Activated CD8-positive, alpha-beta T cell treated with anti-CD3 and anti-CD28 coated beads for 36 hours (primary cell): ENCODE measurements at regions not wholly inside any gene's neighbourhood (a gene's known extent, or its start where the extent isn't known, plus 50 kb on each side); places are given as distances from the start of the nearest gene placed in this dataset.
"Not testable (repeated sequence)": the region's sequence is repeated elsewhere in the genome, so short reads cannot be mapped to it uniquely, and the experiment has no call there.

ENCODE experiments used
- ATAC-seq: fragments of 200-7000 bp; cut with Tn5 transposase; one replicate; pipeline ENCODE4 v1.10.0; 2021; ENCODE audit warnings: mild to moderate bottlenecking, moderate library complexity
- CTCF ChIA-PET: fragments of 350-600 bp; sonication (Branson Sonifier 250); formaldehyde crosslinking; loops from one replicate; lab custom pipeline; 2021; ENCODE audit warnings: antibody characterized with exemption; lab: Charles Lee
- POLR2A ChIA-PET: fragments of 350-600 bp; sonication (Branson Sonifier 250); formaldehyde crosslinking; loops from one replicate; lab custom pipeline; 2021; ENCODE audit warnings: antibody characterized with exemption; lab: Charles Lee
- DNase-seq: peaks from one replicate; pipeline ENCODE4 v3.0.0-alpha.2; 2020
- H3K27ac Mint-ChIP-seq: one replicate; pipeline ENCODE4 v1.8.0; 2021; ENCODE audit warnings: mild to moderate bottlenecking, mixed read lengths
- H3K27me3 Mint-ChIP-seq: one replicate; pipeline ENCODE4 v1.8.0; 2021; ENCODE audit warnings: mixed read lengths
- H3K36me3 Mint-ChIP-seq: one replicate; pipeline ENCODE4 v1.8.0; 2021; ENCODE audit warnings: low read depth, mixed read lengths
- H3K4me1 Mint-ChIP-seq: one replicate; pipeline ENCODE4 v1.8.0; 2021; ENCODE audit warnings: low read depth, mixed read lengths
- H3K4me3 Mint-ChIP-seq: one replicate; pipeline ENCODE4 v1.8.0; 2021; ENCODE audit warnings: mild to moderate bottlenecking, moderate library complexity, mixed read lengths
- H3K9me3 Mint-ChIP-seq: one replicate; pipeline ENCODE4 v1.8.0; 2021; ENCODE audit warnings: mixed read lengths
- intact Hi-C: fragments of 100-400 bp; cut with micrococcal nuclease; formaldehyde crosslinking; loops from one replicate; pipeline ENCODE4 v1.10.0; 2022
- TF ChIP-seq, protein P1 (sequence below): fragments of 200-600 bp; IDR thresholded peaks from one replicate; pipeline ENCODE4 v1.8.0; 2022; ENCODE audit warnings: antibody characterized with exemption, mild to moderate bottlenecking

DNA sequence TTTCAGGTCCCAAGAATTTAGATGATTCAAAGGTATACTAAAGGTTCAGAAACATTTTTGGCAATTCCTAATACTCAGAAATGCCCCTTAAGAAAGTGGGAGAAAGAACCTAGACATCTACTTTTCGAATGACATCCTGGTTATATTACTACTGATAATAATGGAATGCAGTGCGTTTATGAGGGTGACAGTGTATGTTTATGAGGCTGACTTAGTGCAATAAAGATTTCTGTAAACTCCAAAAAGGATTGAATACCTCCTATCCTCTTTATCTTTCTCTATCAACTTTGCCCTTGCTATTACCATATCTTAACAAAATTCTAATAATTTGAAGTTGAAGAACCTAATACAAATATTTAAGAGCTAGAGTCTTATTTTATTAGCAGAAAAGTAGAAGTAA is 348.9 kb upstream of the EPHA6 start:
- H3K4me1 Mint-ChIP-seq, result no peaks in the 10 kb centered on the region

DNA sequence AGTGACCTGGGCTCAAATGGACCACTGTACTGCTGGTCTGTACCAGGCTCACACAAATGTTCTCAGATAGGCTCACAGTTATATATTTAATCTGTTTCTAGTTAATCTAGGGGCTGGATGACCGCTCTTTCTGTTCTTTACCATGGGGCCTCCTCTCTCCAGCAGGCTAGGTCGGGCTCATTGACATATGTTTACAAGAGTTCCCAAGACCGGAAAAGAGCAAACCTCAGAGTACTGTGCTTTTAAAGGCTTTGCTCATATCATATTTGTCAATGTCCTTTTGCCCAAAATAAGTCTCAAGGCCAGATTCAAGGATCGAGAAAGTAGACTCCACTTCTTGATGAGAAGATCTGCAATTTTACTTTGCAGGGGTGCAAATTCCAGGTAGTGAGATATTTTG is 348.0 kb upstream of the EPHA6 start:
- Mint-ChIP-seq H3K27ac (no peak overlapping the region), H3K27me3 (no peaks in the 10 kb centered on the region), H3K36me3 (no peaks in the 10 kb centered on the region), H3K4me3 (no peak overlapping the region), H3K9me3 (peaks cover 5% of the 10 kb centered on the region), H3K4me1 (no peaks in the 10 kb centered on the region)
- ChIA-PET POLR2A (no interaction called here), CTCF (no interaction called here)
- intact Hi-C loops, result no loop called here
- DNase-seq (no peak), ATAC-seq (no peak)
- TF ChIP-seq, protein P1, sequence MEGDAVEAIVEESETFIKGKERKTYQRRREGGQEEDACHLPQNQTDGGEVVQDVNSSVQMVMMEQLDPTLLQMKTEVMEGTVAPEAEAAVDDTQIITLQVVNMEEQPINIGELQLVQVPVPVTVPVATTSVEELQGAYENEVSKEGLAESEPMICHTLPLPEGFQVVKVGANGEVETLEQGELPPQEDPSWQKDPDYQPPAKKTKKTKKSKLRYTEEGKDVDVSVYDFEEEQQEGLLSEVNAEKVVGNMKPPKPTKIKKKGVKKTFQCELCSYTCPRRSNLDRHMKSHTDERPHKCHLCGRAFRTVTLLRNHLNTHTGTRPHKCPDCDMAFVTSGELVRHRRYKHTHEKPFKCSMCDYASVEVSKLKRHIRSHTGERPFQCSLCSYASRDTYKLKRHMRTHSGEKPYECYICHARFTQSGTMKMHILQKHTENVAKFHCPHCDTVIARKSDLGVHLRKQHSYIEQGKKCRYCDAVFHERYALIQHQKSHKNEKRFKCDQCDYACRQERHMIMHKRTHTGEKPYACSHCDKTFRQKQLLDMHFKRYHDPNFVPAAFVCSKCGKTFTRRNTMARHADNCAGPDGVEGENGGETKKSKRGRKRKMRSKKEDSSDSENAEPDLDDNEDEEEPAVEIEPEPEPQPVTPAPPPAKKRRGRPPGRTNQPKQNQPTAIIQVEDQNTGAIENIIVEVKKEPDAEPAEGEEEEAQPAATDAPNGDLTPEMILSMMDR, result no peak

More for the DNA sequence above, 348.9 kb upstream of the EPHA6 start:
- intact Hi-C loops, result no loop called here
- CTCF ChIA-PET, result no interaction called here
- no peaks in the 10 kb centered on the region for H3K36me3 Mint-ChIP-seq
- TF ChIP-seq, protein P1, result no peak
- no peak overlapping the region for H3K4me3 Mint-ChIP-seq
- POLR2A ChIA-PET, result no interaction called here
- DNase-seq, result no peak
- no peak for ATAC-seq
- H3K27ac Mint-ChIP-seq, result no peak overlapping the region
- H3K27me3 Mint-ChIP-seq, result no peaks in the 10 kb centered on the region
- peaks cover 5% of the 10 kb centered on the region for H3K9me3 Mint-ChIP-seq

DNA sequence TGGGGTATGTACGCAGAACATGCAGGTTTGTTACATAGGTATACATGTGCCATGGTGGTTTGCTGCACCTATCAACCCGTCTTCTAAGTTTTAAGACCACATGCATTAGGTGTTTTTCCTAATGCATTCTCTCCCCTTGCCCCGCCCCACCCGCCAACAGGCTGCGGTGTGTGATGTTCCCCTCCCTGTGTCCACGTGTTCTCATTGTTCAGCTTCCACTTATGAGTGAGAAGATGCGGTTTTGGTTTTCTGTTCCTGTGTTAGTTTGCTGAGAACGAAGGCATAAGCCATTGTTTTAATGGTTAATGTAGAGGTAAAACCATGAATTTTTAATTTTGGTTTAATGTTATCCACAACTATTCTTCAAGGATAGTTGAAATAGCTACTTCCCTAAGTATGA is 346.8 kb upstream of the EPHA6 start:
- peaks cover under 1% of the 10 kb centered on the region for H3K9me3 Mint-ChIP-seq
- H3K27me3 Mint-ChIP-seq, result no peaks in the 10 kb centered on the region
- intact Hi-C loops, result no loop called here
- POLR2A ChIA-PET, result no interaction called here
- TF ChIP-seq, protein P1, result no peak
- DNase-seq (no peak), ATAC-seq (no peak)
- H3K4me1 Mint-ChIP-seq, result no peaks in the 10 kb centered on the region
- H3K27ac Mint-ChIP-seq, result no peak overlapping the region
- no peaks in the 10 kb centered on the region for H3K36me3 Mint-ChIP-seq
- H3K4me3 Mint-ChIP-seq, result no peak overlapping the region
- CTCF ChIA-PET, result no interaction called here

DNA sequence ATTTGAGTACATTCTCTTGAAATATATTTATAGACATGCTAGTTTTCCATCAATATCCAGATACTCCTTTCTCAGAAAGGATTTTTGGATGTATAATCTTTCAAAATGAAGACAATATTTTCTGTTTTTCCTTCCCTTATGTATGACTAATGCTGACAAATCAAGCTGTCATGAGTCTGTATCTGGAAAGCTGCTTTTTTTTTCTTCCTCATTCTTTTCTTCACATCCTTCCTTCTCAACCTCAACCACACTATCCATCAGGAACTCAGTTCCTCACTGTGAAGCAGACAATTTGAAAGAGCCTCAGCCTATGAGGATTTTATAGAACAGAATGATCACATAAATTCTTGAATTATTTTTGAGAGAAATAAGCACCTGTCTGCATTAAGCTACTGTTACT is 335.9 kb upstream of the EPHA6 start:
- TF ChIP-seq, protein P1, result no peak
- ATAC-seq, result no peak
- Mint-ChIP-seq H3K27ac (no peak overlapping the region), H3K9me3 (peaks cover 3% of the 10 kb centered on the region), H3K36me3 (no peaks in the 10 kb centered on the region), H3K27me3 (no peaks in the 10 kb centered on the region), H3K4me3 (no peak overlapping the region), H3K4me1 (no peaks in the 10 kb centered on the region)
- POLR2A ChIA-PET, result no interaction called here
- intact Hi-C loops, result no loop called here
- CTCF ChIA-PET, result no interaction called here
- no peak for DNase-seq

DNA sequence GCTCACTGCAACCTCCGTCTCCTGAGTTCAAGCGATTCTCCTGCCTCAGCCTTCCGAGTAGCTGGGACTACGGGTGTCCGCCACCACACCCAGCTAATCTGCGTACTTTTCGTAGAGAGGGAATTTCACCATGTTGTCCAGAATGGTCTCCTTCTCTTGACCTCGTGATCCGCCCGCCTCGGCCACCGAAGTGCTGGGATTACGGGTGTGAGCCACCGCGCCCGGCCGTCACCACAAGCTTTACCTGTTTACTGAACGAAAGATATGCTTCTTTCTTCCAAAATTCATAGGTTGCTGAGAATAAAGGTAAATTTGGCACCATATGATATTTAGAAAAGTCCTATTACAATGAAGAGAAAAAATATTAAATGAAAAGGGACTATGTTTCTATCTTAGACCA is 333.5 kb upstream of the EPHA6 start:
- Mint-ChIP-seq H3K36me3 (no peaks in the 10 kb centered on the region), H3K4me1 (no peaks in the 10 kb centered on the region), H3K27me3 (no peaks in the 10 kb centered on the region), H3K27ac (no peak overlapping the region), H3K4me3 (no peak overlapping the region), H3K9me3 (peaks cover 3% of the 10 kb centered on the region)
- CTCF ChIA-PET, result no interaction called here
- POLR2A ChIA-PET, result no interaction called here
- TF ChIP-seq, protein P1, result no peak
- DNase-seq (no peak), ATAC-seq (no peak)
- intact Hi-C loops, result no loop called here

DNA sequence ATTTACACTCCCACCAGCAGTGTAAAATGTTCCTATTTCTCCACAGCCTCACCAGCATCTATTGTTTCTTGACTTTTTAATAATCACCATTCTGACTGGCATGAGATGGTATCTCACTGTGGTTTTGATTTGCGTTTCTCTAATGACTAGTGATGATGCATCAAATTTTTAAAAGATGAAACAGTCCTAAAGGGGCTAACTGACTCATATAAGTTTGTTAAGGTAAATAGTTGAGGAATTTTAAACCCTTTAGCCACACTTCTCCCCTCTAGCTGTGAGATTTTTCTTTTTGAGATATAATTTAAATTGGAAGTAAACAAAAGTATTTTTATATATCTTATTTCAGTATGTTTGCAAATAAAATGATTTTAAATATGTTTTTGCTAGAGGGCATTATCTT is 331.2 kb upstream of the EPHA6 start:
- DNase-seq, H3K4me3 Mint-ChIP-seq, H3K27ac Mint-ChIP-seq, H3K4me1 Mint-ChIP-seq, CTCF ChIA-PET, POLR2A ChIA-PET, ATAC-seq, H3K36me3 Mint-ChIP-seq, H3K27me3 Mint-ChIP-seq, intact Hi-C loops, H3K9me3 Mint-ChIP-seq: not testable (repeated sequence)
